GM19238 (cell line): ENCODE measurements at regions not wholly inside any gene's neighbourhood (a gene's known extent, or its start where the extent isn't known, plus 50 kb on each side); places are given as distances from the start of the nearest gene placed in this dataset.

Source experiments
- DNase-seq: peaks from one replicate; pipeline ENCODE4 v3.0.0; 2011; ENCODE audit warnings: low spot score; ENCODE audit not compliant: insufficient read length

GRCh38 chr4:176383273-176384077, 63.7 kb downstream of the SPCS3 start:
- no peak for DNase-seq

GRCh38 chr4:176385601-176386000, 65.8 kb downstream of the SPCS3 start:
- no peak for DNase-seq

DNA sequence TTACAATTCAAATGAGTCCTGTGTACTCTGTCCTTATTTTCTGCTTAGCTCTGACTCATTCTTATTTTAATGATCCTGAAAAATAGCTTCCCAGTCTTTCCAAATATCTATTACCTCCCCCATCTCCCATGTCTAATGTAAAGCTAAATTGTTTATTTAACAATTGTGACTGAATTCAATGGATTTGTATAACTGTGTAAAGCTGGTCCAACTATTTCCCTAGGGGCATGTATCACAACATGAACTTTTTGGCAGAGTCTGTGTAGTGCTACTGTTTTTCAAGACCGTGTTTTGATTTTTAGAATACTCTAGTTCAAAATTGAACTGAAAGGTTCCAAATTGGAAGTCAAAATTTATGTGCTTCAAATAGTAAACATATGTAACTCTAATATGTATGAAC, 67.8 kb downstream of the SPCS3 start:
- DNase-seq, result no peak

DNA sequence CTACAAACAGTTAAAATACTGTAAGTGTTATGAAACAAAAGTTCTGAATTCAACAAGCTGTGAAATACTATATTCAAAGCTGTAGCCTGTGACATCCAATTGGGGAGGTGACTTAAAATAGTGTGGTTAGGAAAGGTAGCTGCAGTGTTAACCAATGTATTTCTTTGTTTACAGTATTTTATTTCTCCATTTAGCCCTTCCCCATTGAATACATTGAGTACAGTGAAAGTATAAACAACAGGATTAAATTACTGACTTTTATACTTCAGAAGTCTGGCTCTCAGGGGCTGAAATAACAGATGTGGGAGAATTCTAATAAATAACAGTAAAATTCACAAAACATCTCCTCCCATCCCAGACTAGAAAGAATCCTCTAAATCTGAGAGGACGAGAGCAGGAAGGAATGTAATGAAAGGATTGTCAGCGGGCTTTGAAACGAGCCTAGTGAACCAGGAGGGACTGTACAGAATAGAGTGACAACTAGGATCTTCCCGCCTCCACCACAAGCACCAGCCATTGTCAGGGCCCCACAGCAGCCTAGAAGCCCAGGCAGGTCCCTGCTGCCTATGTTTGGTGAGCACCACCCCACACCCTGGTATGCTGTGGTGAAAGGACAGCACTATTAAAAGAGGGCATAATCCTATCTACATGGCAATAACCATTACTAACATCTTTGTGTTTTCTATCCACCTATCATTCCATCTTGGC, 73.7 kb downstream of the SPCS3 start:
- DNase-seq, result no peak

DNA sequence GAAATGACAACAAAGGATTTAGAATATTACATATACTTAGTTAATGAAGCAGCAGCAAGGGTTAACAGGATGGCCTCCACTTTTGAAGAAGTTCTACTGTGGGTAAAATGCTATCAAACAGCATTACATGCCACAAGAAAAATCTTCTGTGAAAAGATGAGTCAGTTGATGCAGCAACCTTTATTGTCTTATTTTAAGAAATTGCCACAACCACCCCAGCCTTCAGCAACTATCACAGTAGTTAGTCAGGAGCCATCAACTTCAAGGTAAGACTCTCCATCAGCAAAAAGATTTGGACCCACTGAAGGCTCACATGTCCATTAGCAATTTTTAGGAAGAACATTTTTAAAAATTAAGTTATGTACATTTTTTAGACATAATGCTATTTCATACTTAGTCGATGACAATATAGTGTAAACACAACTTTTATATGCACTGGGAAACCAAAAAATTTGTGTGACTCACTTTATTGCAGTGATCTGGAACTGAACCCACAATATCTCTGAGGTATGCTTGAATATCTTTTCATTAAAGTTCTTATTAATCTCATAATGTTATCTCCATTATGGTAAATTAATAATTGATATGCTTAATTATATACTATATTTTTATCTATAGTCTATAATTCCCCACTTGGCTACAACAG, 81.2 kb downstream of the SPCS3 start:
- DNase-seq, result no peak

DNA sequence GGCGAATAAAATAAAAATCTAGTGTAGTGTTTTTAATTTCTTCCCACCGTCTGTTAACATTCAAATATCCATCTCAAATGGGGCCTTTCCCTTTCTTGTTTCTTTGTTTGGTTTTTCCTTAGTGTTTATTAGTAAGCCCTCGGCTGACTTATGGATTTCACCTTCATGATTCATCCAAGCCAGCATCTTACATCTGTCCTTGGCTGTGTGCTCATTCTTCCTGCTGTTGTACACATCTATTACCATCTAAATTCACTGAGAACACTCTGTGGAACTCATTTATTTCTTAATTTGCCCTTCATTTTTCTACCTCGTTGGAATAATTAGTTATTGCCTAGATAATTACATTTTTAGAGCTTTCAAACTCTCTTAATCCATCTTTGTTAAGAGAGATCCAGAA, 84.9 kb downstream of the SPCS3 start:
- DNase-seq, result no peak

GRCh38 chr4:176406297-176406696, 86.5 kb downstream of the SPCS3 start:
- no peak for DNase-seq

DNA sequence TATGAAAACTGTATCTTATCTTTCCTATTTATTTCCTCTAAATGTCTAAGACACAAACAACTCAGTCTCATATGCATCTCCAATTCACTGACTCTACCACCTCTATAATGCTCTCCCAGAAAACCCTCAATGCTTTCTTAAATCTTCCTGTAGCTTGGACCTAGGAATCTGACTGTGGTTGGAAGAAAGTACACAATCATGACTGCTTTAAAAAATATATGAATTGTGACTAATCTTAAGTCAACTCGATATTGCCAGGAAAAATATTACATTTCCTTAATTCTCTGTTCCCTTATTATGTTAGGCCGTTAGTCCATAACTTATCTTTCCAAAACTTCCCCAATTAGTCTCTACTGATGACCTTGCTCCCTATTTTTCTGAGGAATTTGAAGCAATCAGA, 87.0 kb downstream of the SPCS3 start:
- no peak for DNase-seq

GRCh38 chr4:176409627-176410026, 89.9 kb downstream of the SPCS3 start:
- DNase-seq, result no peak

- DNase-seq, result no peak
These were observed 93.4 kb downstream of the SPCS3 start for GRCh38 chr4:176413171-176413570.

GRCh38 chr4:176422001-176422400, 102.2 kb downstream of the SPCS3 start:
- DNase-seq, result no peak

- DNase-seq, result no peak
These were observed 102.7 kb downstream of the SPCS3 start for GRCh38 chr4:176422511-176422910.

- no peak for DNase-seq
These were observed 105.3 kb downstream of the SPCS3 start for GRCh38 chr4:176425035-176425434.

GRCh38 chr4:176432811-176433540, 113.2 kb downstream of the SPCS3 start:
- DNase-seq, result no peak

GRCh38 chr4:176433983-176434382, 114.2 kb downstream of the SPCS3 start:
- DNase-seq, result no peak

DNA sequence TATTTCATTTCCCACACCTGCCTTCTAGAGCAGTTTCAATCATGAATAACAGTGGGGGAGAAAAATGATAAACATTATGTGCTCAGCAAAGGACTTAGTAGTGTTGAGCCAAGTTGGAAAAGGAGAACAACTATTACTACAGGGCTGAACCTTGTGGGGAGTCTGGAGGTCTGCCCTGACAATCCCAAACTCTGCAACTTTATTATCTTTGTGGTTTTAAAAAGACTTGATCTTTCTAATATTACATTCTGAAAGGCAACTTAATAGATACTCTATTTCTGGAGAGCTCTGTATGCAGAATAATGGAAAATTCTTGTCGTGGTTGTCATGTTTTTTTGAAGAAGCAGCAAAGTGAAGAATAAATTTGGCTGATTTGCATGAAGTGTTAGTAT, 116.1 kb downstream of the SPCS3 start:
- no peak for DNase-seq

DNA sequence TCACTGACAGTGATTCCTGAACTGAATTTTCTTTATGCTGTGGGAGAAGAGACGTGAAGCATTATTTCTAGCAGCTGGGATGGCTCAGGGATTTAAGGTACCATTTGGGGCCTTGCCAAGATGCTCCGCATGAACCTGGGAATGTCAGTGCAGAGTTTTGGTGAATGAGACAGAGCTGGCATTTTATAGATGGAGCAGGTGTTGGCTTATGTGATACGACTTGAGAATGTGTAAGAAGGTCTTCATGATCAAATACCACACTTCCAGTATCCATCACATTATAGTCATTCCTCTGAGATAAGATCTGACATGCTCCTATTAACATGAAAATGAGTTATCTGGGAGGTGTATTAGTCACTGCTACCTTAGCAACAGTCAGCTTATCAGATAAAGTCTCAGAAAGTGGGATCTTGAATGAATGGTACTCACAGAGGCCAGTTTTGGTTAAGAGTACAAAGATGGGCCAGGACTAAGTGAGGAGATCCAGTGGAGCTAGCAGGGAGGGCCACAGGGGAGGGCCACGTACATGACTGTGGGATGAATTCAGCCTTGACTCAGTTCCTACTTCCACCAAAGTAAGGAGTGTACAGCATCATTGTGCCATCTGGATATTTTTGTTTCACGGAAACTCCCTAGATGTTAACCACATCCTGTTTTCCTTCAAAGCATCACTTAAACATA, 116.7 kb downstream of the SPCS3 start:
- no peak for DNase-seq

- no peak for DNase-seq
These were observed 118.0 kb downstream of the SPCS3 start for GRCh38 chr4:176437756-176438155.

DNA sequence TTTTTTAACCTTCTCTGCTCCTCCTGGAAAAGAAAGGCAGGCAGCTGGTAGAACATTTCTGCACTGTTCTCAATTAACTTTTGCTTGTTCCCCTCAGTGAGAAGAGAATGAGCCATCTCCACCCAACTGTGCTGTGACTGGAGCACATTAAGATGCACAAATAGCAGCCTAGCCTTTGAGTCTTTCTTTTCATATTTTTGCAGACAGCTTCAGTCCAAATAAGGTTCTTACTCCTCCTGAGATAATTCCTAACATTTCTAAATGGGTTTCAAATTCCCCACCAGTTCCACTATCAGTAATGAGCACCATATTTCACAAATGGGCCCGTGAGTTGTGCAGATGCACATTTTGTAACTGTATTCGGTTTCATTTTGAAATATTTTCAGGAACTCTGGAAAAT, 118.6 kb downstream of the SPCS3 start:
- DNase-seq, result no peak

- no peak for DNase-seq
These were observed 119.8 kb downstream of the SPCS3 start for GRCh38 chr4:176439611-176440010.

GRCh38 chr4:176440698-176441097, 120.9 kb downstream of the SPCS3 start:
- no peak for DNase-seq
